NCI-H345 treated with DMSO at 0.1 percent for 48 hours (cell line): ENCODE measurements at regions not wholly inside any gene's neighbourhood (a gene's known extent, or its start where the extent isn't known, plus 50 kb on each side); places are given as distances from the start of the nearest gene placed in this dataset.

ENCODE experiments used
- DNase-seq: peaks from one replicate; lab custom pipeline; 2025; ENCODE audit not compliant: unreplicated experiment; lab: John Stamatoyannopoulos, UW

GRCh38 chr3:46114323-46114988 lies 87.2 kb upstream of the XCR1 start:
- no peak for DNase-seq

GRCh38 chr3:46113608-46114007 lies 86.3 kb upstream of the XCR1 start:
- DNase-seq = no peak

GRCh38 chr3:46112984-46113383 lies 85.7 kb upstream of the XCR1 start:
- no peak for DNase-seq

DNA sequence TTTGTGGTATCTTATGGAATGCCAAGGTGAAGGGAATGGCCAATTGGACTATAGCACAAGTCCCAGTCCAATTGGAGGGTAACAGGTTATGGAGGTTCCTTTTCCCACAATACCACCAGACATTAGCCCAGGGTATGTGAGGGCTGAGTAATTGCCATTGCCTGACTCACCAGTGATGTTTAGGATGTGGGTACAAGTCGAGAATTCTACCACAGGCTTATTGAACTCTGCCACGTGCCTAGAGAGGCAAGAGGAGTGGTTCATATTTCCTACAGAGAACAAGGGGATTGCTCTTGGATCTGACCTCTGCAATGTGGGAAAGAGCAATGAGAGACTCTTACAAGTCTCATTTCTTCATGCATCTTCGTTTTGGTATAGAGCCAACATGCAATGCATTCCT lies 85.0 kb upstream of the XCR1 start:
- no peak for DNase-seq

DNA sequence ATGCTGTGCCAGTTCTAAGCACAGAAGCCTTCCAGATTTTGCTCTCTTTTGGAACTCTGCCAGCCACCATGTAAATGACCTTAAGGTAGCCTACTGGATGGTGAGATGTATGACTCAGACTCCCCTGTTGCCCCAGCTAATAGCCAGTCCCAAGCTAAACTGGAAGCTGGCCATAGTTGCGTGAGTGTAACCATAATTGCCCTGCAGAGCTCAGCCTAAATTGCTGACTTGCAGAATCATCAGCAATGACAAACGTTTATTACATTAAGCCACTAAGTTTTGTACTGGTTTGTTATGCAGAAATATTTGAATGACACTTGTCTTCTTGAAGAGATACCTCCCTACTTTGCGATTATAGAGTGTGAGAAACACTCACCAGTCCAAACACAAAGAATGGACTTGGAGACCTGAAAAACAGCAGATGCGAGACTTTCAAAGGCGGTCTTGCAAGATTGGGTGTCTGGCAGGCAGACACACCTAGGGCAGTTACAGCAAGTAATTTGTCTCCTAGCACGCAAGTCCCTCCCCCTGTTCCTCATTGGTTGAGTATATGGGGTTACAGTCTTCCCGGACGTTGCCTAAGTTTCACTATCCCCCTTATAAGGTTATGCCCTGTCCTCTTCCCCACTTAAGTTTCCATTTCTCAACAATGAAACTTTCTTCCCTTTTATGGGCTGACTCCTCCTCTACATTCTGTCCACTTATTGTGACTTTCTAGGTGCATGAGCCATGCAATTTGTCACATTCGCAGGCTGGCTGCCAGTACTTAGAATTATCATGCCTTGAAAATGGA lies 83.6 kb upstream of the XCR1 start:
- DNase-seq = no peak

- no peak for DNase-seq
Observed at GRCh38 chr3:46107682-46108081, 80.4 kb upstream of the XCR1 start.

GRCh38 chr3:46105306-46105919 lies 78.1 kb upstream of the XCR1 start:
- DNase-seq = no peak

- no peak for DNase-seq
Observed at GRCh38 chr3:46104706-46105105, 77.4 kb upstream of the XCR1 start.

DNA sequence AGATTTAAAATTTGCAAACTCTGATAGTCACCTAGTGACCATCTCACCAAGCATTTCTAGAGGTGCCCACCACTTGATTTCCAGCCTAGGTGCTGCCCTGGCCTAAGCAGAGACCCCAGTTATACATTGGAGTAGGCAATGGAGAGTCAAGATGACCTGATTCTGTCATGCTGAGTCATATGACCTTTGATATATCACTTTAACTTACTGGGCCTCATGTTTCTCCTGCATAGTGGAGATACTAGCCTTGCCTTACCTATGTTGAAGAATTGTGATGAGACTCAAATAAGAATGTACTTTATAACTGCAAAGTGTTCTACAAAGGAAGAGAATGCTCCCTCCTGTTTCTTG lies 75.5 kb upstream of the XCR1 start:
- no peak for DNase-seq

DNA sequence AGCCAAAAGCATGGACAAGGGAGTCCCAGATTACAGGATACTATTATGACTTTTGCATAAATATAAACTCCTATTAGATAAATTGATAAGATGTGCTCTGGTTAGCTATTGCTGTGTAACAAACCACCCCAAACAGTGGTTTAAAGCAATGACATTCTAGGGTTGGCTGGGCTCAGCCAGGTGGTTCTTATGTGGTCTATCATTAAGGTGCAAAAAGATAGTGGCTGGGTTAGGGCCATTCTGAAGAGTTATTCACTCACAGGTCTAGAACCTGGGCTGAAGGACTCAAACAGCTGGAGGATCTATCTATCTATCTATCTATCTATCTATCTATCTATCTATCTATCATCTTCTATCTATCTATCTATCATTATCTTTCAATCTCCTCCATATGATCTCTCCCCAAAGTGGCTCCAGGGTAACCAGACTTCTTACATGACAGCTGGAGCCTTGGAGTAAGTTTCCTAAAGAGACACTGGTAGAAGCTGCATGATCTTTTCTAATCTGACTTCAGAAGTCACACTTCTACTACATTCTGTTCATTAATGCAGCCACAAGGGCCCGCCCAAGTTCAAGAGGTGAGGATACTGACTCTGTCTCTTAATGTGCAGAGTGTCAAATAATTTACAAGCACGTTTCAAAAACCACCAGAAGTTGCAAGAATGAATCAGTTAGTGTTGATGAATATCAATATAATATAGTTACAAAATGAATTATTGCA lies 74.9 kb upstream of the XCR1 start:
- DNase-seq = no peak

GRCh38 chr3:46100812-46101211 lies 73.5 kb upstream of the XCR1 start:
- DNase-seq = no peak

GRCh38 chr3:46098319-46098761 lies 71.1 kb upstream of the XCR1 start:
- no peak for DNase-seq

DNA sequence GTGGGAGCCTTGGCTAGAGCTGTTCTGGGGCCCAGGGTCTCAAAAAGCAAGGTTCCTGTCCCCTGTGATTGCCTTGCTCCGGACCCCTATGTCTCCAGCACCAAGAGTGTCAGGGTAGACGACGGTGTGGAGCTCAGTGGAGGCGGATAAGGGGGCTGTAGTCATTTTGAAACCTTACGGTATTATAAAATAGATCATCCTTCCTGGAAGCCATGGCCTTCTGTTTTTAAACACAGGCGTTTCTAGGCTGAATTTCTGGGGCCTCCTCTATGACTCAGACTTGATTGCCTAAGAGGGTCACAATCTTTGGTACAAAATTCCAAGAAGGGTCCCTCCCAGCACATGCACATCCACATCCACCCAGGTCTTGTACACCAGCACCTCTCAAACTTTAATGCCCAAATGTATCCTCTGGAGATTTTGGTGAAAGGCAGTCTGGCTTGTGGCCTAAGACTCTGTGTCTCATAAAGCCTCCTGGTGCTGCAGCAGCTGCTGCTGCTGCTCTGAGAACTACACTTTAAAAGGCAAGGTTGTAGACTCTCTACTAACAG lies 70.5 kb upstream of the XCR1 start:
- no peak for DNase-seq

- DNase-seq = no peak
Observed at GRCh38 chr3:46096781-46097180, 69.5 kb upstream of the XCR1 start.

GRCh38 chr3:46096336-46096735 lies 69.1 kb upstream of the XCR1 start:
- DNase-seq = no peak

DNA sequence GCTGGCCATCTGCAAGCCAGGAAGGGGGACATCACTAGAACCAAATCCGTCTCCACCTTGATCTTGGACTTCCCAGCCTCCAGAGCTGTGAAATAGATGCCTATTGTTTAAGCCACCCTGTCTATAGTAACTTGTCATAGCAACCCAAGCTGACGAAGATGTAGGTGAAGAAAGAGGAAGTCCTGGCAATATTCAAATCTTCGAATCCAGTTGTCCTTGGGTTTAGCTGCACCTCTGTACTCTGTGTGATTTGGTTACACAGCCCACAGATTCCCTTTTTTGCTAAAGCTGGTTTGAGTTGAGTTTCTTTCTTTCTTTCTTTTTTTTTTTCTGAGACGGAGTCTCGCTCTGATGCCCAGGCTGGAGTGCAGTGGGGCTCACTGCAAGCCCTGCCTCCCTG lies 68.0 kb upstream of the XCR1 start:
- no peak for DNase-seq

- no peak for DNase-seq
Observed at GRCh38 chr3:46094506-46094905, 67.2 kb upstream of the XCR1 start.

DNA sequence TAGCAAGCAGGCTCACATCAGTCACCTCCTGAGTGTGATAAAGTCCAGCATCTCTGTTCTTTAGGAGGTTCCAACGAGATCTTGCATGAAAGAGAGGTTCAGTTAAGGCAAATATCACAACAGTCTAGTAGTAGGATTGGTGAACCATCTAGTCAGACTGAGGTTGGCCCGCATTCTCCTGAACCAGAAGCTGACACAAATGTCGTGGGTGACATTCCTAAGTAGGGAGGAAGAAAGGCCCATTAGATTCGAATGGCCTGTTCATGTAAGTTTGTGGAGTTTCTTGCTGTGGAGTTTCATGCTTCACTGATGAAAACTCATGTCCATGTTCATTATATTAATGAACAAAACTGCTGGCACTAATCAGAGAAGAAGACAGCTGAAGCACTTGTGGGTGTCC lies 66.7 kb upstream of the XCR1 start:
- DNase-seq = no peak

DNA sequence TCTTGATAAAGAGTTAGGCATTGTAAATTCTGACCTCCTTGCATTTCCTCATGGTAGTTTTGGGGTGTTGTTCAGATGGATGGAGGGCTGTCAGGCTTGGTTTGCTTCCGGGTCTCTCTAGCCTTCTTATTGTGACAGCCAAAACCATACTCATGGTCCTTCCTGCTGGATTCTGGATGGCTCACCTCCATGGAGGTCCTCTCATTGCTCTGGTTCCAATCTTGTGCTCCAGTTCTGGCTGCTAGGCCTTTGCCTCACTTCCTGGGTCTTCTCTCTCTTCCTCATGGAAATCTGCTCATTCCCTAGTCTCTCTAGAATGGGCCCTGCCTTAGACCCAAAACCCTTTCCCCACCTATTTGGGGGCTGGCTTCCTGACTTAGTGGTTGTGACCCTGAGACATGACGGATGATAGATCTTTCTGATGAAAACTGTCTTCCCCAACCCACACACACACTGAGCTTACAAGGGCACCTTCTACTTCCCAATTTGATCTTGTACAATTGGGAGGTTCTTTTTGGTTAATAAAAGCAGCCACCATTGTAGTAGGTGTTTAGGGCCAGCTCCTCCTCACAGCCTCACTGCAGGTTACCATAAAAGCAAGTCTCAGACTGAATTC lies 66.2 kb upstream of the XCR1 start:
- no peak for DNase-seq

GRCh38 chr3:46092702-46093080 lies 65.4 kb upstream of the XCR1 start:
- DNase-seq = no peak
